ENCODE measurements at regions not wholly inside any gene's neighbourhood (a gene's known extent, or its start where the extent isn't known, plus 50 kb on each side); places are given as distances from the start of the nearest gene placed in this dataset.

- POLR2A ChIA-PET = no interaction called here
- TF ChIP-seq ZNF394 (tag by site-specific recombination; IDR thresholded peaks at IDR 0.05; ENCODE audit: borderline replicate concordance) (no peak), ZNF513 (tag by site-specific recombination; IDR thresholded peaks at IDR 0.05) (no peak), ZNF473 (tag by site-specific recombination; IDR thresholded peaks at IDR 0.05) (no peak)
- Histone ChIP-seq H3K27ac (ENCODE audit: extremely low read depth, low read depth, low read length) (no peak overlapping the region), H3K4me3 (ENCODE audit: low read depth, low read length) (no peak overlapping the region), H3K9me3 (ENCODE audit: control insufficient read depth, insufficient read depth, low read depth, low read length) (no peaks in the 10 kb centered on the region), H3K4me1 (ENCODE audit: control insufficient read depth, insufficient read depth, low read length) (no peaks in the 10 kb centered on the region), H3K36me3 (ENCODE audit: control insufficient read depth in 2 of 2, insufficient read depth in 1 of 2, low read length in 2 of 2) (no peaks in the 10 kb centered on the region)
- CTCF ChIA-PET = no interaction called here
Observed at GRCh38 chr22:49035818-49036457, 791.7 kb downstream of the BRD1 start.

- H3K9me3 ChIP-seq (ENCODE audit: control insufficient read depth, insufficient read depth, low read depth, low read length) = no peaks in the 10 kb centered on the region
- no peaks in the 10 kb centered on the region for H3K4me1 ChIP-seq (ENCODE audit: control insufficient read depth, insufficient read depth, low read length)
- H3K27ac ChIP-seq (ENCODE audit: extremely low read depth, low read depth, low read length) = no peak overlapping the region
- H3K4me3 ChIP-seq (ENCODE audit: low read depth, low read length) = no peak overlapping the region
- no peak for TF ChIP-seq ZNF48 (tag by site-specific recombination; IDR thresholded peaks at IDR 0.05)
- TF ChIP-seq PRDM1 (tag by site-specific recombination; IDR thresholded peaks at IDR 0.05) = no peak
- ChIA-PET POLR2A (no interaction called here), CTCF (interaction anchor here (0.6 to 1.3 kb wide), 2 partner anchors 11 to 21 kb away, joined by 4 read pairs; no protein-coding TSS in a partner anchor)
- H3K36me3 ChIP-seq (ENCODE audit: control insufficient read depth in 2 of 2, insufficient read depth in 1 of 2, low read length in 2 of 2) = no peaks in the 10 kb centered on the region
Observed at GRCh38 chr22:49034836-49035817, 792.5 kb downstream of the BRD1 start.

GRCh38 chr22:49033616-49034015 lies 794.1 kb downstream of the BRD1 start:
- no peak for TF ChIP-seq TRIM28 (IDR thresholded peaks at IDR 0.05; ENCODE audit: borderline replicate concordance, low read length)
- H3K4me1 ChIP-seq (ENCODE audit: control insufficient read depth, insufficient read depth, low read length) = no peaks in the 10 kb centered on the region
- no peak overlapping the region for H3K4me3 ChIP-seq (ENCODE audit: low read depth, low read length)
- no peak overlapping the region for H3K27ac ChIP-seq (ENCODE audit: extremely low read depth, low read depth, low read length)
- H3K9me3 ChIP-seq (ENCODE audit: control insufficient read depth, insufficient read depth, low read depth, low read length) = no peaks in the 10 kb centered on the region
- ChIA-PET POLR2A (no interaction called here), CTCF (interaction anchor here (0.6 kb wide), 1 partner anchor 16 kb away, joined by 4 read pairs; no protein-coding TSS in a partner anchor)
- no peaks in the 10 kb centered on the region for H3K36me3 ChIP-seq (ENCODE audit: control insufficient read depth in 2 of 2, insufficient read depth in 1 of 2, low read length in 2 of 2)

- TF ChIP-seq ZNF843 (tag by site-specific recombination; IDR thresholded peaks at IDR 0.05) (no peak), ZBTB26 (tag by site-specific recombination; optimal IDR thresholded peaks at IDR 0.05) (no peak), ZFP69B (tag by site-specific recombination; IDR thresholded peaks at IDR 0.05) (no peak), MZF1 (tag by site-specific recombination; IDR thresholded peaks at IDR 0.05; ENCODE audit: borderline replicate concordance) (no peak), OSR2 (tag by site-specific recombination; IDR thresholded peaks at IDR 0.05) (no peak)
- ChIA-PET CTCF (no interaction called here), POLR2A (no interaction called here)
- Histone ChIP-seq H3K4me1 (ENCODE audit: control insufficient read depth, insufficient read depth, low read length) (no peaks in the 10 kb centered on the region), H3K9me3 (ENCODE audit: control insufficient read depth, insufficient read depth, low read depth, low read length) (no peaks in the 10 kb centered on the region), H3K27ac (ENCODE audit: extremely low read depth, low read depth, low read length) (no peak overlapping the region), H3K4me3 (ENCODE audit: low read depth, low read length) (no peak overlapping the region), H3K36me3 (ENCODE audit: control insufficient read depth in 2 of 2, insufficient read depth in 1 of 2, low read length in 2 of 2) (no peaks in the 10 kb centered on the region)
Observed at GRCh38 chr22:49032821-49033220, 794.9 kb downstream of the BRD1 start.
